ENCODE measurements at regions not wholly inside any gene's neighbourhood (a gene's known extent, or its start where the extent isn't known, plus 50 kb on each side); places are given as distances from the start of the nearest gene placed in this dataset.

- DNase-seq, result no peak
- intact Hi-C loops (cut with DNase I), result no loop called here
Measured at GRCh38 chrX:39175418-39176057, 374.3 kb downstream of the MID1IP1 start.

- intact Hi-C loops (cut with DNase I), result no loop called here
- DNase-seq, result no peak
Measured at GRCh38 chrX:39176105-39176504, 374.8 kb downstream of the MID1IP1 start.

- intact Hi-C loops (cut with DNase I), result no loop called here
- no peak for DNase-seq
Measured at GRCh38 chrX:39189431-39189830, 388.2 kb downstream of the MID1IP1 start.

- intact Hi-C loops (cut with DNase I), result no loop called here
- peak in 4 of 42 donors; percentile 13 to 41 (median 24) for DNase-seq
Measured at GRCh38 chrX:39194673-39195072, 393.4 kb downstream of the MID1IP1 start.

GRCh38 chrX:39195156-39195555 is 393.9 kb downstream of the MID1IP1 start:
- intact Hi-C loops (cut with DNase I), result no loop called here
- DNase-seq, result peak in 15 of 42 donors; percentile 3 to 48 (median 20)

GRCh38 chrX:39196192-39197102 is 395.2 kb downstream of the MID1IP1 start:
- intact Hi-C loops (cut with DNase I), result no loop called here
- DNase-seq, result no peak

GRCh38 chrX:39199429-39199828 is 398.2 kb downstream of the MID1IP1 start:
- intact Hi-C loops (cut with DNase I), result no loop called here

GRCh38 chrX:39201305-39201990 is 400.2 kb downstream of the MID1IP1 start:
- intact Hi-C loops (cut with DNase I), result no loop called here

More at GRCh38 chrX:39199429-39199828, 398.2 kb downstream of the MID1IP1 start:
- no peak for DNase-seq

GRCh38 chrX:39202641-39203040 is 401.4 kb downstream of the MID1IP1 start:
- intact Hi-C loops (cut with DNase I), result no loop called here
- DNase-seq, result no peak

More at GRCh38 chrX:39201305-39201990, 400.2 kb downstream of the MID1IP1 start:
- no peak for DNase-seq

GRCh38 chrX:39203427-39203826 is 402.2 kb downstream of the MID1IP1 start:
- DNase-seq, result no peak
- intact Hi-C loops (cut with DNase I), result no loop called here

GRCh38 chrX:39204353-39204752 is 403.1 kb downstream of the MID1IP1 start:
- intact Hi-C loops (cut with DNase I), result no loop called here

GRCh38 chrX:39204945-39205344 is 403.7 kb downstream of the MID1IP1 start:
- no peak for DNase-seq
- intact Hi-C loops (cut with DNase I), result no loop called here

More at GRCh38 chrX:39204353-39204752, 403.1 kb downstream of the MID1IP1 start:
- DNase-seq, result no peak

GRCh38 chrX:39205467-39205866 is 404.2 kb downstream of the MID1IP1 start:
- intact Hi-C loops (cut with DNase I), result no loop called here
- no peak for DNase-seq

- DNase-seq, result peak in 1 of 42 donors; percentile 13
- intact Hi-C loops (cut with DNase I), result no loop called here
Measured at GRCh38 chrX:39206399-39207145, 405.3 kb downstream of the MID1IP1 start.

- intact Hi-C loops (cut with DNase I), result no loop called here
- DNase-seq, result no peak
Measured at GRCh38 chrX:39211501-39211900, 410.2 kb downstream of the MID1IP1 start.

GRCh38 chrX:39212456-39212855 is 411.2 kb downstream of the MID1IP1 start:
- intact Hi-C loops (cut with DNase I), result no loop called here
- no peak for DNase-seq

GRCh38 chrX:39214387-39215126 is 413.3 kb downstream of the MID1IP1 start:
- intact Hi-C loops (cut with DNase I), result no loop called here
- DNase-seq, result peak in 40 of 42 donors; percentile 10 to 75 (median 42)

GRCh38 chrX:39220952-39221351 is 419.7 kb downstream of the MID1IP1 start:
- DNase-seq, result no peak
- intact Hi-C loops (cut with DNase I), result no loop called here

Measured in head of caudate nucleus (tissue), 42 donors.